ENCODE measurements at regions not wholly inside any gene's neighbourhood (a gene's known extent, or its start where the extent isn't known, plus 50 kb on each side); places are given as distances from the start of the nearest gene placed in this dataset.
A peak's percentile ranks its signal among the peaks of the same experiment; 100 is the strongest.

DNA sequence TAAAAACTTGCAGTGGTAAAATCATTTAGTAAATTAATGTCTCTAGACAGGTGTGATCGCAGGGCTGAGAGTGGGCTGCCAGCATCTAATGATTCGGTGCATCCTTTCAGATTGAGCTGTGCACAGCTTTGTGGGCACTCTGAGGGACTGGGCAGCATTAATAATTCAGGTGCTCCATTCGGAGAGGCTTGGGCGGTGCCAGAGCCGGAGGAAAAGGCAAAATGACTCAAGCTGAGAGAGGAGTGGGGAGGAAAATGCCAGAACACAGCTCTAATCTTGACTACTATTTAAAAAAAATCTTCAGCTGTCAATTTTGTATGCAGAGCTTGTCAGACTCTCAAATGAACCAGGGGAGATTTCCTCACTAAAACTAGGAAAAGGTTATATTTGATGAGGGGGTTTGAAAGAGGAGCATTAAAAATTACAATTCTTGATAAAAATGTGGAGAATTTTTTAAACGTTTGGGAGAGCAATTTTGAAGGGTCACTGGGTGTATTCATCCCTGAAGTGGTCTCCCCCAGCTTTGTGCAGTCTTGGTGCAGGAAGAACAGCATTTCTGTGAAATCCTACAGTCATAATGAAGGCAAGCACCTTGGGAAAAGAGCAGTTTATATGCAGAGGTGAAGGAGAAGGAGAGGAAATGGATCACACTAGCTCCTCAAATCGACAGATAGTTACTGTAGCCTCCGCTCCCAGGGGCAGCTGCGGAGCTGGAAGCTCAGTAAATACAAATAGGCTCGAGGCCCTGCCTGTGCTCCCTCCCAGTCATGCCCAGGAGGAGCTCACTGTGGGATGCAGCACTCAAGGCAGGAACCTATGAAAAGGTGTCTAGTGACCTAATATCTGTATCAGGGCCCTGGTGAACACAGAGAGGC lies 535.4 kb upstream of the RAB6C start:
- DNase-seq (ENCODE audit: low spot score, unreplicated experiment), result no peak
- Mint-ChIP-seq H3K9me3 (ENCODE audit: low read depth) (no peaks in the 10 kb centered on the region), H3K4me1 (ENCODE audit: low read depth) (no peaks in the 10 kb centered on the region), H3K4me3 (ENCODE audit: low read depth) (no peak overlapping the region), H3K27me3 (peaks cover 25% of the 10 kb centered on the region), H3K27ac (no peak overlapping the region), H3K36me3 (ENCODE audit: insufficient read depth) (no peaks in the 10 kb centered on the region)
- TF ChIP-seq, protein P1, sequence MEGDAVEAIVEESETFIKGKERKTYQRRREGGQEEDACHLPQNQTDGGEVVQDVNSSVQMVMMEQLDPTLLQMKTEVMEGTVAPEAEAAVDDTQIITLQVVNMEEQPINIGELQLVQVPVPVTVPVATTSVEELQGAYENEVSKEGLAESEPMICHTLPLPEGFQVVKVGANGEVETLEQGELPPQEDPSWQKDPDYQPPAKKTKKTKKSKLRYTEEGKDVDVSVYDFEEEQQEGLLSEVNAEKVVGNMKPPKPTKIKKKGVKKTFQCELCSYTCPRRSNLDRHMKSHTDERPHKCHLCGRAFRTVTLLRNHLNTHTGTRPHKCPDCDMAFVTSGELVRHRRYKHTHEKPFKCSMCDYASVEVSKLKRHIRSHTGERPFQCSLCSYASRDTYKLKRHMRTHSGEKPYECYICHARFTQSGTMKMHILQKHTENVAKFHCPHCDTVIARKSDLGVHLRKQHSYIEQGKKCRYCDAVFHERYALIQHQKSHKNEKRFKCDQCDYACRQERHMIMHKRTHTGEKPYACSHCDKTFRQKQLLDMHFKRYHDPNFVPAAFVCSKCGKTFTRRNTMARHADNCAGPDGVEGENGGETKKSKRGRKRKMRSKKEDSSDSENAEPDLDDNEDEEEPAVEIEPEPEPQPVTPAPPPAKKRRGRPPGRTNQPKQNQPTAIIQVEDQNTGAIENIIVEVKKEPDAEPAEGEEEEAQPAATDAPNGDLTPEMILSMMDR (IDR thresholded peaks at IDR 0.05; ENCODE audit: unreplicated experiment), result no peak

DNA sequence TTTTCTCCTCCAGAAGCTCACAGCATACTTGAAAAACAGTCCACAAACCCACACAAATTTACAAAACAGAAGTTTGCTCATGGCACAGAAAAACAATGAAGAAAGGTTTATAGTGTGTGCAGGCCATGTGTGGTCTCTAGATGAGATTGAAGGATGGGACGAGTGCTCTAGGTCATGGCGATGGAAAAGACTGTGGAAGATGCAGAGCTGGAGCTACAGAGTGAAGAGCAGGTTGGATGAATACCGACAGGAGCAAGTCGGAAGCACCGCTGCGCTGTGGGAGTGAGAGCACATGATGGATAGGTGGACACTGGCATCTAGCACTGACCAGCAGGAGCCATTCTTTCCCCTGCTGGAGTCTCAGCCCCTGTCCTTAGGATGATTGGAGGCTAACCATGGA lies 534.7 kb upstream of the RAB6C start:
- Mint-ChIP-seq H3K4me3 (ENCODE audit: low read depth) (no peak overlapping the region), H3K36me3 (ENCODE audit: insufficient read depth) (no peaks in the 10 kb centered on the region), H3K27ac (no peak overlapping the region), H3K4me1 (ENCODE audit: low read depth) (no peaks in the 10 kb centered on the region), H3K27me3 (peaks cover 25% of the 10 kb centered on the region), H3K9me3 (ENCODE audit: low read depth) (no peaks in the 10 kb centered on the region)
- DNase-seq (ENCODE audit: low spot score, unreplicated experiment), result no peak
- TF ChIP-seq, protein P1 (IDR thresholded peaks at IDR 0.05; ENCODE audit: unreplicated experiment), result no peak

DNA sequence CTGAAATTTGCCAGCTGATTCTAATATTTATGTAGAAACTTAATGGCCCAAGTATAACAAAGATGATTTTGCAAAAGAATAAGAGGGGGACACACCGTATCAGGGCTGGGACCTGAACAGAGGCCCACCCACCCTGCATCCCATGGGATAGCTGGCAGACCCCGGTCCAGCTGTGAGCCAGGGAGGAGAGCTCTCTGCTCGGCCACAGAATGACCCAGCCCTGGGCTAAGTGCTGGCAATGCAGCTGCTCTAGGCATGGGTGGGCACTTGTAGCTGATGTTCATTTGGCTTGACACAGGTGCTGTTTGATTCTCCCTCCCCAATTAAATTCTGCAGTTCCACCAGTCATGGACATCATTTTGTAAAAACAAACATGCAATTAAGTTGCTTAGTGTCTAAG lies 522.8 kb upstream of the RAB6C start:
- H3K27ac Mint-ChIP-seq, result no peak overlapping the region
- no peak overlapping the region for H3K4me3 Mint-ChIP-seq (ENCODE audit: low read depth)
- peaks cover 14% of the 10 kb centered on the region for H3K27me3 Mint-ChIP-seq
- H3K36me3 Mint-ChIP-seq (ENCODE audit: insufficient read depth), result no peaks in the 10 kb centered on the region
- TF ChIP-seq, protein P1 (IDR thresholded peaks at IDR 0.05; ENCODE audit: unreplicated experiment), result no peak
- DNase-seq (ENCODE audit: low spot score, unreplicated experiment), result no peak
- no peaks in the 10 kb centered on the region for H3K9me3 Mint-ChIP-seq (ENCODE audit: low read depth)
- no peaks in the 10 kb centered on the region for H3K4me1 Mint-ChIP-seq (ENCODE audit: low read depth)

DNA sequence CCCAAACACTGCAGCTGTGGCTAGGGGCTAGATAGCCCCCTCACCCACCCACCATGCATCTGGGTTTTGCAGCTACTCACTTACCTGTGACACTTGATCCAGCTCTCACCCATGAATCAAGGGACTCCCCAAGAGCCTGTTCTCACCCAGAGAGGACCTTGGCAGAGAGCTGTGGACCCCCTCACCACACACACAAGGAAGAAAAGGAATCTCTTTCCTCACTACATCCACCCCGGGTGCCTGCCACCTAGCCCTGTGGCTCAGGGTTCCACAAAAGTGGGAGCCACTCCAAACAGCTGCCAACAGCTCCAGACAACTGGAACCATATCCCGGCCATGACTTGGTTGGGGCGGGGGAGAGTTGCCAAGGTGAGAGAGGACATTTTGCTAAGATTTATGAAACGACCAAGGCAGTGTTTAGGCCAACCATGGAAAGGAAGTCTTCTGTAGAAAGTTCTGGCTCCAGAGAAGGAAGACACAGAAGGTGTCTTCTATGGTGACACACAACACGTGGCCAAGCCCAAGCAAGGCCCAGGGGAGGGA lies 522.1 kb upstream of the RAB6C start:
- H3K4me1 Mint-ChIP-seq (ENCODE audit: low read depth), result no peaks in the 10 kb centered on the region
- no peaks in the 10 kb centered on the region for H3K9me3 Mint-ChIP-seq (ENCODE audit: low read depth)
- H3K27me3 Mint-ChIP-seq, result peaks cover 14% of the 10 kb centered on the region
- DNase-seq (ENCODE audit: low spot score, unreplicated experiment), result no peak
- H3K27ac Mint-ChIP-seq, result peak overlapping the region; percentile 43
- H3K4me3 Mint-ChIP-seq (ENCODE audit: low read depth), result no peak overlapping the region
- H3K36me3 Mint-ChIP-seq (ENCODE audit: insufficient read depth), result no peaks in the 10 kb centered on the region
- TF ChIP-seq, protein P1 (IDR thresholded peaks at IDR 0.05; ENCODE audit: unreplicated experiment), result no peak

DNA sequence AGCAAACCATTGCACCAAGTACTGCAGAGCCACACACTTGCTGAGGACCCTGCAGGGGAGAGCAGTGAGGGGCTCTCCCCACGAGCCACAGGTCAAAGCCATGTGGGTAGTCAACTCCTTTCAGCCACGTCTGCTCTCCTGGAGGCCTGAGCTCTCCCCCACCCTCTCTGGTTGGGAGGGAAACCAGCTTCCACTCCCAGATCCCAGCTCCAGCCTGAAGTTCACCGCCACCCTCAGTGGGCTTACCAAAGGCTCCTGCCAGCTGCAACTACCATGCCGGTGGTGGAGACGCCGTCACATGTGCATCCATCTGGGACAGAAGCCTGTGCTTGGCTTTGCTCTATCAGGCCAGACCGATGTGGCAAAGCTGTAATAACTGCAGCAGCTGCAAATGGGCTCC lies 521.5 kb upstream of the RAB6C start:
- Mint-ChIP-seq H3K4me1 (ENCODE audit: low read depth) (no peaks in the 10 kb centered on the region), H3K36me3 (ENCODE audit: insufficient read depth) (no peaks in the 10 kb centered on the region), H3K4me3 (ENCODE audit: low read depth) (no peak overlapping the region), H3K27me3 (peaks cover 12% of the 10 kb centered on the region), H3K27ac (no peak overlapping the region), H3K9me3 (ENCODE audit: low read depth) (no peaks in the 10 kb centered on the region)
- no peak for DNase-seq (ENCODE audit: low spot score, unreplicated experiment)
- TF ChIP-seq, protein P1 (IDR thresholded peaks at IDR 0.05; ENCODE audit: unreplicated experiment), result no peak
